ENCODE measurements at regions not wholly inside any gene's neighbourhood (a gene's known extent, or its start where the extent isn't known, plus 50 kb on each side); places are given as distances from the start of the nearest gene placed in this dataset.

- no peak for TF ChIP-seq CTCF (IDR thresholded peaks at IDR 0.05)
- TF ChIP-seq POLR2A (IDR thresholded peaks at IDR 0.05): no peak
Measured at GRCh38 chr6:121856296-121856695, 420.9 kb downstream of the GJA1 start.

Measured in vagina (tissue), 2 donors.